Gastroesophageal sphincter (tissue), 4 donors: ENCODE measurements at regions not wholly inside any gene's neighbourhood (a gene's known extent, or its start where the extent isn't known, plus 50 kb on each side); places are given as distances from the start of the nearest gene placed in this dataset.
"Not testable (repeated sequence)": the region's sequence is repeated elsewhere in the genome, so short reads cannot be mapped to it uniquely, and the experiment has no call there.

Source experiments
- ATAC-seq: fragments of 150-250 bp; one replicate; pipeline ENCODE4 v1.9.1; 2016; ENCODE audit warnings: mild to moderate bottlenecking, moderate library complexity
- H3K27ac ChIP-seq, 4 donors: fragments of 200-600 bp; sonication (generic) in 3 of 4; 1 replicate in 3 of 4; 2 replicates in 1 of 4; pipeline ENCODE4 v1.5.1; 2016 to 2019
- H3K27me3 ChIP-seq: fragments of 200-600 bp; sonication (generic); one replicate; pipeline ENCODE4 v1.5.1; 2019
- H3K36me3 ChIP-seq, 2 donors: fragments of 200-600 bp; sonication (generic); one replicate each; pipeline ENCODE4 v1.5.1; 2019; ENCODE audit warnings: control low read depth in 1 of 2
- H3K4me1 ChIP-seq, 3 donors: fragments of 200-600 bp; sonication (generic); 1 replicate in 2 of 3; 2 replicates in 1 of 3; pipeline ENCODE4 v1.5.1; 2016 to 2019; ENCODE audit warnings: control low read depth in 2 of 3
- H3K4me3 ChIP-seq, 2 donors: fragments of 200-600 bp; sonication (generic); one replicate each; pipeline ENCODE4 v1.5.1; 2019; ENCODE audit warnings: mild to moderate bottlenecking in 1 of 2, moderate library complexity in 1 of 2
- H3K9me3 ChIP-seq, 3 donors: fragments of 200-600 bp; sonication (generic); one replicate each; pipeline ENCODE4 v1.5.1; 2017 to 2019; ENCODE audit warnings: control low read depth in 2 of 3
- CTCF ChIP-seq, 4 experiments: fragments of 200-600 bp in 2 of 4; fragments of 450-650 bp in 2 of 4; sonication (generic) in 1 of 4; IDR thresholded peaks; one replicate each; pipeline ENCODE4 v1.5.1; 2017 to 2019; ENCODE audit warnings: antibody characterized with exemption in 4 of 4, mild to moderate bottlenecking in 2 of 4, moderate library complexity in 2 of 4
- EP300 ChIP-seq: sonication (generic); formaldehyde crosslinking; IDR thresholded peaks from one replicate; pipeline ENCODE4 v1.6.1; 2017; ENCODE audit warnings: antibody characterized with exemption, mild to moderate bottlenecking
- POLR2A ChIP-seq, 2 donors: fragments of 450-650 bp; IDR thresholded peaks; one replicate each; pipeline ENCODE4 v1.6.1; 2017; ENCODE audit warnings: antibody characterized with exemption in 2 of 2, mild to moderate bottlenecking in 2 of 2, moderate library complexity in 1 of 2
- POLR2AphosphoS5 ChIP-seq: sonication (generic); formaldehyde crosslinking; IDR thresholded peaks from one replicate; pipeline ENCODE4 v1.6.1; 2017; ENCODE audit warnings: antibody characterized with exemption
- WGBS, 2 donors: methylation state at CpG; one replicate each; pipeline ENCODE4 v1.1.5; 2018; ENCODE audit warnings: low coverage in 1 of 2; 5-methylcytosine and 5-hydroxymethylcytosine counted together

- ATAC-seq, result no peak
- no peaks in the 10 kb centered on the region for H3K4me1 ChIP-seq
- 64 to 100% methylated on average over 1 to 7 of the region's 10 CpGs for WGBS, 2 donors
- no peaks in the 10 kb centered on the region for H3K27me3 ChIP-seq
- TF ChIP-seq EP300 (no peak), POLR2A (IDR thresholded peaks at IDR 0.05) (no peak)
- H3K27ac ChIP-seq, result no peak overlapping the region
- H3K9me3 ChIP-seq, result no peaks in the 10 kb centered on the region
- no peaks in the 10 kb centered on the region for H3K36me3 ChIP-seq
- H3K4me3 ChIP-seq, result no peak overlapping the region
Observed at GRCh38 chr3:139123377-139124095, 78.8 kb upstream of the PRR23C start.

GRCh38 chr3:139124197-139124596, 79.5 kb upstream of the PRR23C start:
- no peak for ATAC-seq
- H3K36me3 ChIP-seq, result no peaks in the 10 kb centered on the region
- WGBS, 2 donors, result 100% methylated on average over 1 of the region's 2 CpGs
- H3K27ac ChIP-seq, result no peak overlapping the region
- H3K4me3 ChIP-seq, result no peak overlapping the region
- no peaks in the 10 kb centered on the region for H3K27me3 ChIP-seq
- H3K4me1 ChIP-seq, result no peaks in the 10 kb centered on the region
- TF ChIP-seq POLR2A (IDR thresholded peaks at IDR 0.05) (no peak), EP300 (no peak), POLR2AphosphoS5 (no peak), CTCF (IDR thresholded peaks at IDR 0.05) (no peak)
- H3K9me3 ChIP-seq, result no peaks in the 10 kb centered on the region

- TF ChIP-seq EP300, result no peak
- WGBS, 2 donors, result 100% methylated on average over 1 of the region's 1 CpG; no CpG with 5 or more reads in 1 of the 2 donors
- no peak for ATAC-seq
Observed at GRCh38 chr3:139127101-139127500, 82.4 kb upstream of the PRR23C start.

GRCh38 chr3:139127629-139128028, 82.9 kb upstream of the PRR23C start:
- not testable (repeated sequence) for H3K36me3 ChIP-seq, H3K4me3 ChIP-seq, ATAC-seq, H3K27me3 ChIP-seq, H3K4me1 ChIP-seq, H3K27ac ChIP-seq, H3K9me3 ChIP-seq
- WGBS, 2 donors, result 90% methylated on average over 6 of the region's 12 CpGs; no CpG with 5 or more reads in 1 of the 2 donors

More at GRCh38 chr3:139127101-139127500, 82.4 kb upstream of the PRR23C start:
- Histone ChIP-seq H3K4me1 (no peaks in the 10 kb centered on the region), H3K27me3 (no peaks in the 10 kb centered on the region), H3K9me3 (no peaks in the 10 kb centered on the region), H3K27ac (no peak overlapping the region), H3K36me3 (no peaks in the 10 kb centered on the region), H3K4me3 (no peak overlapping the region)

GRCh38 chr3:139128803-139129202, 84.1 kb upstream of the PRR23C start:
- no peak for ATAC-seq
- H3K4me3 ChIP-seq, result no peak overlapping the region
- H3K27me3 ChIP-seq, result no peaks in the 10 kb centered on the region
- no peaks in the 10 kb centered on the region for H3K36me3 ChIP-seq
- no peak overlapping the region for H3K27ac ChIP-seq
- TF ChIP-seq EP300 (no peak), CTCF (IDR thresholded peaks at IDR 0.05) (no peak), POLR2A (IDR thresholded peaks at IDR 0.05) (no peak), POLR2AphosphoS5 (no peak)
- WGBS, 2 donors, result 83 to 95% methylated on average over 2 of the region's 2 CpGs
- no peaks in the 10 kb centered on the region for H3K9me3 ChIP-seq
- no peaks in the 10 kb centered on the region for H3K4me1 ChIP-seq

- no peak overlapping the region for H3K27ac ChIP-seq
- H3K27me3 ChIP-seq, result no peaks in the 10 kb centered on the region
- H3K9me3 ChIP-seq, result no peaks in the 10 kb centered on the region
- no peak for ATAC-seq
- WGBS, 2 donors, result 63 to 75% methylated on average over 1 to 2 of the region's 2 CpGs
- H3K4me1 ChIP-seq, result no peaks in the 10 kb centered on the region
- no peak overlapping the region for H3K4me3 ChIP-seq
- no peaks in the 10 kb centered on the region for H3K36me3 ChIP-seq
- no peak for TF ChIP-seq EP300
- TF ChIP-seq CTCF (IDR thresholded peaks at IDR 0.05), result no peak
- TF ChIP-seq POLR2AphosphoS5, result no peak
- no peak for TF ChIP-seq POLR2A (IDR thresholded peaks at IDR 0.05)
Observed at GRCh38 chr3:139129892-139130291, 85.2 kb upstream of the PRR23C start.
